ENCODE measurements at regions not wholly inside any gene's neighbourhood (a gene's known extent, or its start where the extent isn't known, plus 50 kb on each side); places are given as distances from the start of the nearest gene placed in this dataset.

GRCh38 chr14:105690671-105691070 lies 164.3 kb downstream of the TMEM121 start:
- TF ChIP-seq CTCF (IDR thresholded peaks at IDR 0.05) = no peak
- TF ChIP-seq POLR2A (IDR thresholded peaks at IDR 0.05) = no peak

All from heart left ventricle (tissue), 13 donors.